ENCODE measurements at regions not wholly inside any gene's neighbourhood (a gene's known extent, or its start where the extent isn't known, plus 50 kb on each side); places are given as distances from the start of the nearest gene placed in this dataset.
"Not testable (repeated sequence)": the region's sequence is repeated elsewhere in the genome, so short reads cannot be mapped to it uniquely, and the experiment has no call there.

DNA sequence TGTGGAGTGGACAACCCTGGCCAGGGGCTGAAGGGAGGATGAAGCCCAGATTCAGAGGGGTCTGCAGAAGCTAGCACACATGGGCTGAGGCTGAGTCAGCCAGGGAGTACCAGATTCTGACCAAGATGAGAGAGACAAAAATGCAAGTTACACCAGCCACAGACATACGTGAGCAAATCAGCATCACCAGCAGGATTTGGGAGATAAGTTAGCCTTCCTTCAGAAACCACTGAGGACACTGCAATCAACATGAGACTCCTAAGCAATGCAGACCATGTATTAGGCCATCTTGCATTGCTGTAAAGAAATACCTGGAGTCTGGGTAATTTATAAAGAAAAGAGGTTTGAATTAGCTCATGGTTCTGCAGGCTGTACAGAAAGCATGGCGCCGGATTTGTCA is 57.0 kb upstream of the PAGE5 start:
- ChIA-PET CTCF (no interaction called here), POLR2A (no interaction called here)
- no peak for TF ChIP-seq MXI1 (IDR thresholded peaks at IDR 0.05; ENCODE audit: low read depth, low read length)
- TF ChIP-seq, protein P1, sequence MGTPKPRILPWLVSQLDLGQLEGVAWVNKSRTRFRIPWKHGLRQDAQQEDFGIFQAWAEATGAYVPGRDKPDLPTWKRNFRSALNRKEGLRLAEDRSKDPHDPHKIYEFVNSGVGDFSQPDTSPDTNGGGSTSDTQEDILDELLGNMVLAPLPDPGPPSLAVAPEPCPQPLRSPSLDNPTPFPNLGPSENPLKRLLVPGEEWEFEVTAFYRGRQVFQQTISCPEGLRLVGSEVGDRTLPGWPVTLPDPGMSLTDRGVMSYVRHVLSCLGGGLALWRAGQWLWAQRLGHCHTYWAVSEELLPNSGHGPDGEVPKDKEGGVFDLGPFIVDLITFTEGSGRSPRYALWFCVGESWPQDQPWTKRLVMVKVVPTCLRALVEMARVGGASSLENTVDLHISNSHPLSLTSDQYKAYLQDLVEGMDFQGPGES (IDR thresholded peaks at IDR 0.05; ENCODE audit: low read depth, low read length): no peak

DNA sequence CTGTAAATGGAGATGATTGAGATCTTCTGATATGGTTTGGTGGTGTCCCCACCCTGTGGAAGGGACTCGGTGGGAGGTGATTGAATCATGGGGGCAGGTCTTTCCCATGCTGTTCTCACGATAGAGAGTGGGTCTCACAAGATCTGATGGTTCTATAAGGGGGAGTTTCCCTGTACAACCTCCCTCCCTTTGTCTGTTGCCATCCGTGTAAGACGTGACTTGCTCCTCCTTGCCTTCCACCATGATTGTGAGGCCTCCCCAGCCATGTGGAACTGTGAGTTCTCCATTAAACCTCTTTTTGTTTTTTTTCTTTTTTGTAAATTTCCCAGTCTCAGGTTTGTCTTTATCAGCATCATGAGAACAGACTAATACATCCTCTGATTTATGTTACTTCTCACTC is 55.1 kb upstream of the PAGE5 start:
- H3F3A ChIP-seq (replicated peaks; ENCODE audit: insufficient read depth); H3K27ac ChIP-seq (ENCODE audit: low read depth in 2 of 2, low read length in 1 of 2); DNase-seq; H3K4me2 ChIP-seq; H3K27me3 ChIP-seq (ENCODE audit: insufficient read depth); H3K9ac ChIP-seq; H4K20me1 ChIP-seq (ENCODE audit: insufficient read depth); H3K79me2 ChIP-seq (ENCODE audit: insufficient read depth); CTCF ChIA-PET; POLR2A ChIA-PET; H3K4me3 ChIP-seq (ENCODE audit: low read depth in 2 of 2, low read length in 1 of 2); H3K36me3 ChIP-seq (replicated peaks in 1 of 2; ENCODE audit: control insufficient read depth in 1 of 2, insufficient read depth in 2 of 2, low read length in 1 of 2); H2AFZ ChIP-seq (ENCODE audit: low read depth); H3K4me1 ChIP-seq (ENCODE audit: control insufficient read depth in 1 of 2, insufficient read depth in 2 of 2, low read depth in 1 of 2, low read length in 1 of 2); H3K9me2 ChIP-seq; H3K9me3 ChIP-seq: not testable (repeated sequence)
- WGBS (ENCODE audit: low lambda C conversion rate): 4% methylated on average over 4 of the region's 4 CpGs

More for the DNA sequence above, 57.0 kb upstream of the PAGE5 start:
- no peak overlapping the region for H3K9ac ChIP-seq
- H3K27me3 ChIP-seq (ENCODE audit: insufficient read depth): no peaks in the 10 kb centered on the region
- H2AFZ ChIP-seq (ENCODE audit: low read depth): no peak overlapping the region
- no peaks in the 10 kb centered on the region for H3K79me2 ChIP-seq (ENCODE audit: insufficient read depth)
- H3K4me3 ChIP-seq (ENCODE audit: low read depth in 2 of 2, low read length in 1 of 2): no peak overlapping the region
- no peak overlapping the region for H3K4me2 ChIP-seq
- no peaks in the 10 kb centered on the region for H3K9me3 ChIP-seq
- WGBS (ENCODE audit: low lambda C conversion rate): 69% methylated on average over 3 of the region's 3 CpGs
- H4K20me1 ChIP-seq (ENCODE audit: insufficient read depth): no peaks in the 10 kb centered on the region
- H3K9me2 ChIP-seq: no peaks in the 10 kb centered on the region
- H3F3A ChIP-seq (replicated peaks; ENCODE audit: insufficient read depth): no peaks in the 10 kb centered on the region
- no peak for DNase-seq
- H3K36me3 ChIP-seq (replicated peaks in 1 of 2; ENCODE audit: control insufficient read depth in 1 of 2, insufficient read depth in 2 of 2, low read length in 1 of 2): peaks cover 0 to 3% of the 10 kb centered on the region in 2 experiments
- H3K27ac ChIP-seq (ENCODE audit: low read depth in 2 of 2, low read length in 1 of 2): no peak overlapping the region
- peaks cover 0 to 8% of the 10 kb centered on the region in 2 experiments; a peak in 2 of 4 replicates for H3K4me1 ChIP-seq (ENCODE audit: control insufficient read depth in 1 of 2, insufficient read depth in 2 of 2, low read depth in 1 of 2, low read length in 1 of 2)

DNA sequence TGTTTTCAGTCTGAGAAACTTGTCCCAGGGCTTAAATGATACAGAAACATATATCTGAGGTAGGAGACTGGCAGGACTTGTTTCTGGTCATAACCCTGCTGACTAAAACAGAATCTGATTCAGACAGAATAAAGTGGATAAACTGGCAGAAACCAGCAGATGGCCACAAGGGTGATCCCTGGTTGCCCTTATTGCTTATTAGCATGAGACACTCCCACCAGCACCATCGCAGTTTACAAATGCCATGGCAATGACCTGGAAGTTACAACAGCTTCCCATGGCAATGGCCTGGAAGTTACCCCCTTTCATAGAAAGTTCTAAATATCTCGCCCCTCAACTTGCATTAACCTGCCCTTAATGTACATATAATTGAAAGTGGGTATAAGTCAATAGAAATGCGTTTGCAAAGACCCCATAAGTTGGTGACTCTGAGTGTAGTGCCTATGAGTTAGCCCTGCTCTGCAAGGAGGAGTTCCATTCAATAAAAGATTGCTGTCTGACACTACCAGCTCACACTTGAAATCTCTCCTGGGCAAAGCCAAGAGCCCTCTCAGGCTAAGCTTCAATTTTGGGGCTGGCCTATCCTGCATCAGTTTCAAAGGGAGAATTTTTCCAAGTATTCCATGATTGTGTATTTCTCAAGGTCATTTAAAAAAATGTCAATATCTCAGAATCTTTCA is 52.9 kb upstream of the PAGE5 start:
- Histone ChIP-seq H4K20me1 (ENCODE audit: insufficient read depth) (no peaks in the 10 kb centered on the region), H3K9me2 (no peaks in the 10 kb centered on the region), H3K4me2 (no peak overlapping the region), H3K27me3 (ENCODE audit: insufficient read depth) (no peaks in the 10 kb centered on the region), H3K9me3 (no peaks in the 10 kb centered on the region), H3K27ac (ENCODE audit: low read depth in 2 of 2, low read length in 1 of 2) (no peak overlapping the region), H2AFZ (ENCODE audit: low read depth) (no peak overlapping the region), H3K9ac (no peak overlapping the region), H3K4me3 (ENCODE audit: low read depth in 2 of 2, low read length in 1 of 2) (no peak overlapping the region), H3K4me1 (ENCODE audit: control insufficient read depth in 1 of 2, insufficient read depth in 2 of 2, low read depth in 1 of 2, low read length in 1 of 2) (no peaks in the 10 kb centered on the region), H3K36me3 (replicated peaks in 1 of 2; ENCODE audit: control insufficient read depth in 1 of 2, insufficient read depth in 2 of 2, low read length in 1 of 2) (no peaks in the 10 kb centered on the region), H3F3A (replicated peaks; ENCODE audit: insufficient read depth) (no peaks in the 10 kb centered on the region), H3K79me2 (ENCODE audit: insufficient read depth) (no peaks in the 10 kb centered on the region)
- no peak for TF ChIP-seq JUND (IDR thresholded peaks at IDR 0.05)
- TF ChIP-seq FOSL2 (IDR thresholded peaks at IDR 0.05; ENCODE audit: borderline replicate concordance, low read depth): no peak
- TF ChIP-seq GABPA (IDR thresholded peaks at IDR 0.05; ENCODE audit: low read depth): peak; percentile 43; the same call in 1 of the 2 replicates
- DNase-seq: no peak
- ChIA-PET CTCF (interaction anchor here (0.6 to 1.1 kb wide), 2 partner anchors 16 to 1906 kb away, joined by 3 read pairs; no protein-coding TSS in a partner anchor), POLR2A (interaction anchor here (0.6 kb wide), 1 partner anchor 528 kb away, joined by 3 read pairs; no protein-coding TSS in a partner anchor)
- 3% methylated on average over 3 of the region's 3 CpGs for WGBS (ENCODE audit: low lambda C conversion rate)
